GM18511 (cell line): ENCODE measurements at regions not wholly inside any gene's neighbourhood (a gene's known extent, or its start where the extent isn't known, plus 50 kb on each side); places are given as distances from the start of the nearest gene placed in this dataset.
A peak's percentile ranks its signal among the peaks of the same experiment; 100 is the strongest.
"Not testable (repeated sequence)": the region's sequence is repeated elsewhere in the genome, so short reads cannot be mapped to it uniquely, and the experiment has no call there.

Experiments used
- ATAC-seq: cut with Tn5 transposase; IDR thresholded peaks from one replicate; pipeline ENCODE4 v1.9.1; 2021; ENCODE audit warnings: mild to moderate bottlenecking, moderate library complexity; ENCODE audit not compliant: unreplicated experiment

DNA sequence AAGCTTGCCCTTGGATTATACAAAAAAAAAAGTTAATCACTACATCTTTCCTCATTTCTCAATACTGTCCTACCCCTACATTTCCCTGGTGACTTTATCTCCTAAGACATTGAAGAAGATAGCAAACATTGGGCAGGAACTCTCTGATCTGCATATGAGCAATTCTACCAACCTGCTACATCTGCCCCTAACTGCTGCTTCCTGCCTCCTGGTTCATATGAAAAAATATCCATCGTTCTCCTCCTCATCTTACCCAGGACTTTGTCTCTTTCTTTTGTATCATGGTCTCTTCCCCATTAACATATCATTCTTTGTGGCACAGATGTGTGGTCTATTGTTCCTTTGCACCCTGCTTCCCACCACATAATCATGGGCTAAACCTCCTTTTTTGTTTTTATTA is 139.7 kb upstream of the PCGF5 start:
- ATAC-seq: no peak

DNA sequence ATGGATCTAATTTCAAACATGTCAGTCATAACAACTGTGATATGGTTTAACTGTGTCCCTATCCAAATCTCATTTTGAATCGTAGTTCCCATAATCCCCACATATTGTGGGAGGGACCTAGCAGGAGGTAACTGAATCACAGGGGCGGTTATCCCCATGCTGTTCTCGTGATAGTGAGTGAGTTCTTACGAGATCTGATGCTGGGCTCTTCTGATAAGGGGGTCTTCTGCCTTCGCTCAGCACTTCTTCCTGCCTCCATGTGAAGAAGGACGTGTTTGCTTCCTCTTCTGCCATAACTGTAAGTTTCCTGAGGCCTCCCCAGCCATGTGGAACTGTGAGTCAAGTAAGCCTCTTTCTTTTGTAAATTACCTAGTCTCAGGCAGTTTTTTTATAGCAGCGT is 138.0 kb upstream of the PCGF5 start:
- ATAC-seq: no peak

DNA sequence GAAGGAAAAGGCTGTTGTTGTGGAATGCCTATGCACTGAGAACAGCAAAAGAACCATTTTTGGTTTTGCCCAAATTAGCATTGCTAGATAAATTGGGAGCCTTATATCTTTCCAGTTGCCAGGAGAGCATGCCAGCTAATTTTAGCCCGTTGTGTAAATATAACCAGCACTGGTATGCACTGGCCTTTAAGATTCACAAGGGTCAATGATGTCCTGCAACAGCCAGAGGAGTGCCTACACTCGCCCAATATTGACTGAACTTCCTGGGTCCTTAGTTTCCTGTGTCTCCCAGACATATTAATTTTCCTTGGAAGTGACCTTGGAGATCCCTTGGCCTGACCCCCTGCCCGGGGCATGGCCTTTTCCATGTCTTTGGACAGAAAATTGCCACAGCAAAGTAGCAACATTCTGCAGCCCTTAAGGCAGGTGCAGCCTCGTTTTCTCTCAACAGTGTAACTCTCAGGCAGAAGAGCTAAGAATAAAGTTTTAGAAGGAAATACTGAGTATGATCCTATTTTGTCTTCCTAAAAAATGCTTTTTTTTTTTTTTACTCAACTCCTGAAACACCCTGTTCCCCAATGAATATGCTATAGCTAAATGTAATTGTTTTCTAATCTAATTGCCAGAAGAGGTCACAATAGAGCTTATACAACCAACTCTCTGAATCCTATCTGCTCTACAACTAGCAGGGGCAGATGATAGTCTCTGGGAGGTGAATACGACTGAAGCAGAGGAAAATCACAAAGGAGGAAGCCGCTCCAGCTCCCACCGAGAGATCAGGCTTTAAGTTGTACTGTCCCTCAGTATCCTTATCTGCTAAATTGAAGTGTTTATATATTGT is 131.9 kb upstream of the PCGF5 start:
- ATAC-seq: no peak

DNA sequence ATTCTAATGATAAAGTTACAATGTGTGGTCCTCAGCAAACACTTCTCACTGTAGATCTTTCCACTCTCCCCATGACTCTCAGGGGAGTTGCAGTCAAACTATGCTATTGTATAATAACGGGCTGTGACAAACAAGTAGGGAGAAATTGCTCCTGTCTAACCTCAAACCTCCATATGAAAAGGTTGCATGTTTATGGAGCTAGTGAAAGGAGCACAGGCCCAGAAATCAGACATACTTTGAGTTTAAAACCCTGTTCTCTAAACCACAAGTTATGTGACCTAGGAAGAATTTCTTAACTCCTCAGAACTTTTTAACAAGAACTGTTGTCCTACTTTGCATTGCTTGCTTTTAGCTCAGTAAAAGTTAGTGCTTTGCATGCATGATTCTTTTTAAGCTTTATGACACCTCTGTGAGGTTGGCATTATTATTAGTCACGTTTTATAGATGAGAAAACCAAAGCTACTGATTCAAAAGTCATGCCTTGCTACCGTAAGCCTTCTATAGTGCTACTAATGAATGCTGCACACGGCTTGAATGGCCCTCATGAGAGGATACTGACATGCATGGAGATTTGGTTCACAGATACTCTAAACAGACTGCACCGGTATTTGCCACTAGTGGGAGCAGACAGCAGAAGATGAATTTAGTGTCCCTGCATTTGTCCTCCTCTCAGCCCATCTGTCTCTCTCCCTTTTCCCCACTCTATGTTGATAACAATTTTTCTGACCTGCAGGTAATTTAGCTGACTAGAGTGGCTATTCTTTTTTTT is 129.5 kb upstream of the PCGF5 start:
- ATAC-seq: no peak

DNA sequence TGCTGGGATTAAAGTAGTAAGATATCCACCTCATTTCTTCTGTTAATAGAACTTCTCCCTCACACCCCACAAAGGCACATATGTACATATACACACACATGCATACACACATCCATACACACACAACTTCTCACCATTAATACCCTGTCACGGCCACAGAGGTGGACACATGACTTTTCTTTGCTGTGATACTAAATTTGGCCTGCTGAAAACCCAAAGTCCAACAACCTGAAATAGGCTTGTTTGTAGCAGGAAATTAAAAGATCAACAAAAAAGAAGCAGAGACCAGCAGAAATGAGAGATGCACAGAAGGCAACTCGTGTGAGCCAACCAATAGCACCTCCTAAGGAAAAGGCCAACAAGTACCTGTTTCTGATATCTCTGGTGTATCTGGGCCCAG is 128.7 kb upstream of the PCGF5 start:
- ATAC-seq: no peak

DNA sequence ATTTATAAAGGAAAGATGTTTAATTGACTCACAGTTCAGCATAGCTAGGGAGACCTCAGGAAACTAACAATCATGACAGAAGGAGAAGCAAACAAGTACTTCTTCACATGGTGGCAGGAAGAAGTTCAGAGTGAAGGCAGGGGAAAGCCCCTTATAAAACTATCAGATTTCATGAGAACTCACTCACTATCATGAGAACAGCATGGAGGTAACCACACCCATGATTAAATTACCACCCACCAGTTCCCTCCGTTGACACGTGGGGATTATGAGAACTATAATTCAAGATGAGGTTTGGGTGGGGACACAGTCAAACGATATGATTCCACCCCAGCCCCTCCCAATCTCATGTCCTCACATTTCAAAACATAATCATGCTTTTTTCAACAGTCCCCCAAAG is 124.2 kb upstream of the PCGF5 start:
- no peak for ATAC-seq

DNA sequence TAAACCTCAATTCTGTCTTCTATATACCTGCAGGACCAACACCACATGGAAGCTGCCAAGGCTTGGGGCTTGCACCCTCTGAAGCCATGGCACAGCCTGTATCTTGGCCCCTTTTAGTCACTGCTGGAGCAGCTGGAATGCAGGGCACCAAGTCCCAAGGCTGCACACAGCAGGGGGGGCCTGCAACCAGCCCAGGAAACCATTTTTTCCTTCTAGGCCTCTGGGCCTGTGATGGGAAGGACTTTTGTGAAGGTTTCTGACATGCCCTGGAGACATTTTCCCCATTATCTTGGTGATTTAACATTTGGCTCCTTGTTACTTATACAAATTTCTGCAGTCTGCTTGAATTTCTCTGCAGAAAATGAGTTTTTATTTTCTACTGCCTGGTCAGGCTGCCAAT is 123.2 kb upstream of the PCGF5 start:
- no peak for ATAC-seq

DNA sequence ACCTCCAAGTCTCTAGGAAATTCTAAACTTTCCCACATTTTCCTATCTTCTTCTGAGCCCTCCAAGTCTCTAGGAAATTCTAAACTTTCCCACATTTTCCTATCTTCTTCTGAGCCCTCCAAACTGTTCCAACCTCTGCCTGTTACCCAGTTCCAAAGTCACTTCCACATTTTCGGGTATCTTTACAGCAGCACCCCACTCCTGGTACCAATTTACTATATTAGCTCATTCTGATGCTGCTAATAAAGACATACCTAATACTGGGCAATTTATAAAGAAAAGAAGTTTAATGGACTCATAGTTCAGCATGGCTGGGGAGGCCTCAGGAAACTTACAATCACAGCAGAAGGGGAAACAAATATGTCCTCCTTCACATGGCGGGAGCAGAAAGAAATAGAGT is 122.4 kb upstream of the PCGF5 start:
- not testable (repeated sequence) for ATAC-seq

DNA sequence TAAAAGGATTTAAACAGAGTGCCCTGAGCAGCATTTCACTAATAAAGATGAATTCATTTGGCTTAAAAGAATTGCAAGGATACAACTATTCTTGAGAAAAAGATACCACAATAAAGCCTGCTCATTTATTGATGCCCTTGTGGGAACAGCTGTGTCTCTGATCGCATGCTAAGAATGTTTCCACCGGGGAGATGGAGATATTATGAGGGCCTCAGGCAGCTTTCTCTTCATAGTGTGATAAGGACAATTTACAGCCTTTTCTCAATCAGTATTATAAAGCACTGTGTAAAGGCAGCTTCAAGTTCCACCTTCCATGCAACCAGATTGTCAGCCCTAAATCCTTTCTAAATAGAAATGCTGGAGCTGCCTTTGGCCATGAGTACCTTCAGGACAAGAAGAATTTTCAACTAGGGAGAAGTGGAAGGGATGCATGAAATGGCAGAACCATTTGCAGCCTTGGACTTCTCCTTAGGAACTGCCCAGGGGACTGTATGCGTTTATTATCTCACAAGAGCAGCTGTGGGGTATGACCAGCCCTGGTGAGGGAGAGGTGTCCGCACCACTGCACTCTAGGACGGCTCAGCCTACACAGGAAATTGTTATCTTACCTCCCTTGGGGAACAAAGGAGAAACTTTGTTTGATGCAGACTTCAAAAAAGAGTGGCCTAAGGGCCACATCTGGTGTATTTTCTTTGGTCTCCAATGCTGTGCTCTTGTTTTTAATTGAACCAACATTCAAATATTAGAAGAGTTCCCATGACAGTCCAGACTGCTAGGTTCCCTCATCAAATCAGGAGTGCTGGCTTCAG is 116.9 kb upstream of the PCGF5 start:
- peak; percentile 68 for ATAC-seq

DNA sequence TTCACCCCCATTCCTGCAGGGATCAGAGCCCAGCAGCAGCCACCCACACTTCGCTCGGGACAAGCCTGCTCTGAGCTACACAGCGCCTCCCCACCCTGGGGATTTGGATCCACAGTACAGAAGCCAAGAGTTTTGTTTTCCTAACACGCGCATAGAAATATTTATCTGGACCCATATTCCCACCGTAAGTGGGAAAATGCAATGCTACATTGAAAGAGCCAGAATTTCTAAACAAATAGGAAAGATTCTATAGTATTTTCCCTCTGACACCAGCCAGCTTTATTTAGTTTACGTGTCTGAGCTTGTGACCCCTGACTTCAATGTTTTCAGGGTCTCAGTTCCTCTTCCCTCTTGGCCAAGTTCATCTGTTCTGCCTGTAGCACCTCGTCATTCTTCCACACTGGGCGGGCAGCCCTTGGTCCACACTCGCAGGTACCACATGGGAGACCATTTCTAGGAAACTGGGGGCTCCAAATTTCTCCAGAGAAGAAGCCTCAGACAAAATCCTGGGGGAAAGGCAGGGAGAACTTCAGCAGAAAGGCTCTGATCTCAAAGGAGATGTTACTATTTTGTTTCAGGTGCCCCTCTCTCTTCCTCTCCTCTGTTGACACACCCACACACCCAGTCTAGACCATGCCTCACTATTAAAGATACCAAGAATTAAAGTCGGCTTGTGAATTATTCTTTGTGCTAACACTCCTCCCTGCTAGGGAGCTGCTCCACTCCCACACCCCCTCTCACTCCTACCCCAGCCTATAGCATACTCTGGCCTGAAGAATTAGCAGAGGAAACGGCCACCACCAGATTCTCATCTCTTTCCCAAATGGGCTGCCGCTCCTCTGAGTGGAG is 116.0 kb upstream of the PCGF5 start:
- ATAC-seq: peak; percentile 15

DNA sequence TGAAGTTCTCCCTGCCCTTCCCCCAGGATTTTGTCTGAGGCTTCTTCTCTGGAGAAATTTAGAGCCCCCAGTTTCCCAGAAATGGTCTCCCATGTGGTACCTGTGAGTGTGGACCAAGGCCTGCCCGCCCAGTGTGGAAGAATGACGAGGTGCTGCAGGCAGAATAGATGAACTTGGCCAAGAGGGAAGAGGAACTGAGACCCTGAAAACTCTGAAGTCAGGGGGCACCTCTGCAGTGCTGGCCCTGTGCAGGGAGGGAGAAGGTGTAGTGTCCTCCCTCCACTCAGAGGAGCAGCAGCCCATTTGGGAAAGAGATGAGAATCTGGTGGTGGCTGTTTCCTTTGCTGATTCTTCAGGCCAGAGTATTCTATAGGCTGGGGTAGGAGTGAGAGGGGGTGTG is 115.2 kb upstream of the PCGF5 start:
- ATAC-seq: no peak

DNA sequence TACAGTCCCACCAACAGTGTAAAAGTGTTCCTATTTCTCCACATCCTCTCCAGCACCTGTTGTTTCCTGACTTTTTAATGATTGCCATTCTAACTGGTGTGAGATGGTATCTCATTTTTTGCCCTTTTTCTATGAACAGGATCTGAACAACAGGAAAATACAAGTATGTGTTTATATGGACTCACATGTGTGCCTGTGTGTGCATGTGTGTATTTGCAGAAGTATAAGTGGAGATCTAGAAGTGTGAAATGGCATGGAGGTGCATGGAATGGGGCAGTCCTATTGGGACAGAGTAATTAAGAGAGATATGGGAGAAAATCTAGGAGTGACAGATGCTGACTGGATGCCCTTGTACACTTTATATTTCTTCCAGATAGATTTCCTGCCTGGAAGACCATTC is 111.6 kb upstream of the PCGF5 start:
- no peak for ATAC-seq

DNA sequence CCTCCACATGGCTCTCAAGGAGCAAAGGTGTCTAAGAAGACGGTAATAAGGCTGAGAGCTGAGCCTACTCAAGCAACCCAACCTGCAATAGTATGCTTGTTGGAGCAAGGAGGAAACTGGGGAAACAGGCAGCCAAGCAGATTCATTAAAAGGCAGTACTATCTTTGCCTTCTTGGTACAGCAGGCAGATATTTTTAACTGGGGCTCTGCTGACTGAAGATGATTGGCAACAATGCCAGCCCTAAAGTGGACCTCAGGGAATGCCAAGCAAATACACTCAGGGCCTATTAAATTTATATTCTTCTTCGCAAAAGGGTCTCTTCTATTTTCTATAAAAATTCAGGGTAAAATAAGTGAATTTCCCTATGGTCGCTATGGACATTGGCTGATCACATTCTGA is 109.4 kb upstream of the PCGF5 start:
- ATAC-seq: no peak

DNA sequence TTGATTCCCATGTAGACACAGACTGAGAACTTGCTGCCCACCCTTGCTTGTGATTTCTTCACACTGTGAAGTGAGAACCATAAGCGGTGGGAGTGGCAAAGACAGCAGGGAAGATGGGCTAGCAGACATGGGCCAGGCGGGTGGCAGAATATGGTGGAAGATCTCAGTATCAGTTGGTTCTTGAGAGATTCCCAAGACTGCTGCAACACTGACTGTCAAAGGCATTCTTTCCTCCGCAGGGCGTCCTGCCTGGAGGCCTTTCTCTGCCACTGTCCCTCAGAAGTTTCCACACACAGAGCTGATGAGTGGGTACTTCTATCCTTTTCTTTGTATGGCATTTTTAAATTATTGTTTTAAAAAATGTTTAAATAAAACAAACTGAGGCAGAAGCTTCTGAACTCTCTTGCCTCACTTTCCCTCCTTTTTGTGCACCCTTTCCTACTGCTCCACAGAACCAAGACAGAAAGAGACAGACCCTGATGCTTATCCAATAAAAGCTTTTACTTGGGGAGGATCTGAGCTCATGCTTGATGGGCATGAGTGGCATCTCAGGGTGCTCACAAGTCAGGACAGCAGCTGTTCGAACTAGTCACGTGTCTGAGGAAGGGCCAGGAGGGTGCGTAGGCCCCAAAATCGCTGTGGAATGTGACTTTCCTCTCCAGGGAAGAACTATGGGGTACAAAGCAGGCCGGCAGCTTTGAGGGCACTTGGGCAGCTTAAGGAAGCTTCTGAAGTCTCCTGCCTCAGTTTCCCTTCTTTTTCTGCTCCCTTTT is 104.7 kb upstream of the PCGF5 start:
- ATAC-seq: no peak

DNA sequence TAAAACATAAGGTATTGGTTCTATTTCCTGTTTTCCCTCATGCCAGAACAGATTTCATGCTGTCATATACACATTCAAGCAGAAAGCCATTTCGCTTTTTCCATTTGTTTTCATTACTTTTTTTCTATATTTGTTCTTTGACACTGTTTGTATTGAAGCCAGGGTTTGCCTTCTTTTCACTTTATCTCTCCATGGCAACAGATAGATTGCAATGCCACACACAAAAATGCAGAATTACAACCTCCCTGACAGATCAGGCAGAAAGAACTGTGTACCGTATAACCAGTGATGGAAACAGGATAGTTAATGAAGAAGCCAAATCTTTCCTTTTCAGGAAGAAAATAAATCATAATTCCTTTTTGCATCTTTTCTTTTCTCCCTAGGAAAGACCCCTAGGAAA is 103.0 kb upstream of the PCGF5 start:
- ATAC-seq: no peak

DNA sequence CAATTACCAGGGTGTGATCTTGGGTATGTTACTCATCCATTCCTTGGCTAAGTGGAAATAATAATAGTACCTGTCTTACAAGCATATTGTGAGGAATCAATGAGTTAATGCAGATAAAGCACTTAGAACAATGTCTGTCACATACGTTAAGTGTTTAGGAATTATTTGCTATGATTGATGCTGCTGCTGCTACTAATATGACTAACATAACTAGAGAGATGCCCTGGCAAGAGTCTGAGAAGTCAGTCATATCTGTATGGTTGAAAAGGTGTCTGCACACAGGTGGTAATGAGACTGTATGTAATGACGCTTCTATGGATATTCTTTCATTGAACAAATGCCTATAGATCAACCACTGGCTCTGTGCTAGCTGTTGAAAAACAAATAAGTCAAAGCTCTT is 100.1 kb upstream of the PCGF5 start:
- no peak for ATAC-seq

DNA sequence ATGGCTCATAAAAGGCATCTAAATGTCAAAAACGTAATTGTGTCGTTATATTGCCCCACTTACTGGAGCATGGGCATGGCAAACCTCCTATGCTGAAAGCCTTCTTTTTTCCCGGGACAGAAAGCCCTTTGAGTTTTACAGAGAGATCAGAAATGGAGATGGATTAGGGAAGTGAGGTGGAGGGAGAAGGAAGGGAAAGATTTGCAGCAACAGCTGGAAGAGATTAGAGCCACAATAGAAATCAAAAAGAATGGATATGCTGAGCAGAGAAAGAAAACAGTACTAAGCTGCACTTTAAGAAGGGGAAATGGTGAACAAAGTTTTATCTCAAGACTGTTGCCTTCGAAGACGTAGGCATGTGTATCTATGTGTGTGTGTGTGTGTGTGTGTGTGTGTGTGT is 97.2 kb upstream of the PCGF5 start:
- no peak for ATAC-seq

DNA sequence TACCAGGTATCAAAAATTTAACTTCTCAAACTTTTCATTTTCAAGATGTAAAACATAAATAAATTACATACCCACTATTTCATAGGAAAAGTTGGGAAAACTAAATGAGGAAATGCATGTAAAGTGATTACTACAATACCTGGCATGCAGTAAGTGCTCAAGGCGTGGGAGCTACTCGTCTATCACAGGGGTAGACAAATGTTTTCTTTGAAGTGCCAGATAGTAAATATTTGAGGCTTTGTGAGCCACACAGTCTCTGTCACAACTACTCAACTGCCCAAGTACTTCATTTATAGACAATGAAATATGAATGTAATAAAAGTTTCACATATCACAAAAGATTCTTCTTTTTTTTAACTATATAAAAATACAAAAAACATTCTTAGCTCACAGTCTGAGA is 96.4 kb upstream of the PCGF5 start:
- no peak for ATAC-seq

DNA sequence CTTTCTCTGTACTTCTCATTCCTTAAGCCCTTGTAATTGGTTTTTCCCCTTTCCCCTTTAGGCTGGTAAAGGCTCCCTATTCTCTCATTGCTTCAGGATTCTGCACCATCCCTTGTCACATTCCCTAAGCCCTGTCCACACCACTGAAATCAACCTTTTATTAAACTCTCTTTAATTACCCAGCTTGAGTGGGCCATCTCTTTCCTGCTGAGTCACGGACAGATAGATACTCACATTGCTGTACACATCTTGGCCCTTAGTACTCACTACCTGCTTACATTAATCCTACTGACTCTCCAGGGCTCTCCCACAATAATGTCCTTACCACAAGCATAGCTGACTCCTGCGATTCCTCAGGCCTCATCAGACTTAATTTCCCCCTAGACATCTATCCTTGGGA is 94.0 kb upstream of the PCGF5 start:
- ATAC-seq: no peak
